Thyroid gland (tissue), 4 donors: ENCODE measurements at regions not wholly inside any gene's neighbourhood (a gene's known extent, or its start where the extent isn't known, plus 50 kb on each side); places are given as distances from the start of the nearest gene placed in this dataset.

Source experiments
- DNase-seq, 2 donors: peaks; one replicate each; pipeline ENCODE4 v3.0.0-alpha.2; 2019
- H3K27ac ChIP-seq, 3 donors: fragments of 200-600 bp; sonication (generic); 1 replicate in 2 of 3; 2 replicates in 1 of 3; pipeline ENCODE4 v1.5.1; 2016 to 2019; ENCODE audit warnings: mild to moderate bottlenecking in 1 of 3, moderate library complexity in 1 of 3
- H3K27me3 ChIP-seq: fragments of 200-600 bp; sonication (generic); one replicate; pipeline ENCODE4 v1.5.1; 2019
- H3K36me3 ChIP-seq, 2 donors: fragments of 200-600 bp; sonication (generic); one replicate each; pipeline ENCODE4 v1.5.1; 2016 to 2019
- H3K4me1 ChIP-seq, 2 donors: fragments of 200-600 bp; sonication (generic); one replicate each; pipeline ENCODE4 v1.5.1; 2017 to 2019
- H3K4me3 ChIP-seq, 3 donors: fragments of 200-600 bp; sonication (generic); replicated peaks in 1 of 3; 1 replicate in 2 of 3; 2 replicates in 1 of 3; pipeline ENCODE4 v1.5.1; 2016; ENCODE audit warnings: mild to moderate bottlenecking in 1 of 3
- H3K9me3 ChIP-seq: fragments of 200-600 bp; sonication (generic); one replicate; pipeline ENCODE4 v1.5.1; 2017
- POLR2A ChIP-seq, 2 donors: fragments of 450-650 bp; IDR thresholded peaks; one replicate each; pipeline ENCODE4 v1.6.1; 2017; ENCODE audit warnings: antibody characterized with exemption in 2 of 2, mild to moderate bottlenecking in 2 of 2, moderate library complexity in 1 of 2
- WGBS, 2 donors: methylation state at CpG; one replicate each; pipeline ENCODE4 v1.1.5; 2017; 5-methylcytosine and 5-hydroxymethylcytosine counted together
- intact Hi-C: fragments of 100-400 bp; cut with DNase I; formaldehyde crosslinking; loops from one replicate; pipeline ENCODE4 v1.15.1; 2023
- TF ChIP-seq, protein P1 (sequence below), 6 experiments: fragments of 200-600 bp in 3 of 6; fragments of 450-650 bp in 3 of 6; sonication (generic) in 3 of 6; IDR thresholded peaks; one replicate each; pipeline ENCODE4 v1.5.1; 2016 to 2019; ENCODE audit warnings: antibody characterized with exemption in 6 of 6, mild to moderate bottlenecking in 2 of 6, inconsistent platforms in 1 of 6, moderate library complexity in 1 of 6

GRCh38 chr5:173826428-173827350 is 61.5 kb upstream of the CPEB4 start:
- WGBS, 2 donors, result 89 to 100% methylated on average over 5 of the region's 5 CpGs
- H3K27ac ChIP-seq, result peak overlapping the region; percentile 93 to 99 (median 94)

DNA sequence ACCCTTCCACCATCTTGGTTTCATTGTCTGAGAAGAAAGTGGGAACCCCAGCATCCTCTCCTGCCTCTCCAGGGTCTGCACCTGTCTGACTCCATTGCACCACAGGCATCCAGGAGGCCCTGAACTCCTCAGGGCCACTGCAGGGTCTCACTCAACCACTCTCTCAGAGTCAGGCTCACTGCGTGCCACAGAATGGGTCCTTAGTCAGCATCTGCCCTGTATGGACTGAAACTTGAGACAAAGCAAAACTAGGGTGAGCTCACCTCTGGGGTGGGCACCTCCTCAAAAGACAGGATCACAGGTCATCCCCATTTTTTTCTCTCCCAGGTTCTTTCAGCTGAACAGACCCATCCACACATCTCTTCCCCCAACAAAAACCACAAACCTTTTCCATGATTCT is 59.2 kb upstream of the CPEB4 start:
- intact Hi-C loops, result no loop called here
- Histone ChIP-seq H3K36me3 (no peaks in the 10 kb centered on the region), H3K27ac (peak overlapping the region in 2 of 3 donors; percentile 81 to 99), H3K4me1 (peaks cover 48 to 73% of the 10 kb centered on the region in 2 donors), H3K27me3 (no peaks in the 10 kb centered on the region), H3K9me3 (no peaks in the 10 kb centered on the region), H3K4me3 (no peak overlapping the region)
- DNase-seq, result no peak
- WGBS, 2 donors, result 93 to 100% methylated on average over 1 of the region's 1 CpG
- TF ChIP-seq POLR2A (IDR thresholded peaks at IDR 0.05), result no peak
- TF ChIP-seq, protein P1, sequence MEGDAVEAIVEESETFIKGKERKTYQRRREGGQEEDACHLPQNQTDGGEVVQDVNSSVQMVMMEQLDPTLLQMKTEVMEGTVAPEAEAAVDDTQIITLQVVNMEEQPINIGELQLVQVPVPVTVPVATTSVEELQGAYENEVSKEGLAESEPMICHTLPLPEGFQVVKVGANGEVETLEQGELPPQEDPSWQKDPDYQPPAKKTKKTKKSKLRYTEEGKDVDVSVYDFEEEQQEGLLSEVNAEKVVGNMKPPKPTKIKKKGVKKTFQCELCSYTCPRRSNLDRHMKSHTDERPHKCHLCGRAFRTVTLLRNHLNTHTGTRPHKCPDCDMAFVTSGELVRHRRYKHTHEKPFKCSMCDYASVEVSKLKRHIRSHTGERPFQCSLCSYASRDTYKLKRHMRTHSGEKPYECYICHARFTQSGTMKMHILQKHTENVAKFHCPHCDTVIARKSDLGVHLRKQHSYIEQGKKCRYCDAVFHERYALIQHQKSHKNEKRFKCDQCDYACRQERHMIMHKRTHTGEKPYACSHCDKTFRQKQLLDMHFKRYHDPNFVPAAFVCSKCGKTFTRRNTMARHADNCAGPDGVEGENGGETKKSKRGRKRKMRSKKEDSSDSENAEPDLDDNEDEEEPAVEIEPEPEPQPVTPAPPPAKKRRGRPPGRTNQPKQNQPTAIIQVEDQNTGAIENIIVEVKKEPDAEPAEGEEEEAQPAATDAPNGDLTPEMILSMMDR (IDR thresholded peaks at IDR 0.05), result no peak

More at GRCh38 chr5:173826428-173827350, 61.5 kb upstream of the CPEB4 start:
- peaks cover 41 to 60% of the 10 kb centered on the region in 2 donors for H3K4me1 ChIP-seq
- no peak overlapping the region for H3K4me3 ChIP-seq
- H3K9me3 ChIP-seq, result no peaks in the 10 kb centered on the region
- H3K27me3 ChIP-seq, result no peaks in the 10 kb centered on the region
- H3K36me3 ChIP-seq, result no peaks in the 10 kb centered on the region
- intact Hi-C loops, result no loop called here
- DNase-seq, result no peak
- TF ChIP-seq POLR2A (IDR thresholded peaks at IDR 0.05), result no peak
- TF ChIP-seq, protein P1 (IDR thresholded peaks at IDR 0.05), result no peak

DNA sequence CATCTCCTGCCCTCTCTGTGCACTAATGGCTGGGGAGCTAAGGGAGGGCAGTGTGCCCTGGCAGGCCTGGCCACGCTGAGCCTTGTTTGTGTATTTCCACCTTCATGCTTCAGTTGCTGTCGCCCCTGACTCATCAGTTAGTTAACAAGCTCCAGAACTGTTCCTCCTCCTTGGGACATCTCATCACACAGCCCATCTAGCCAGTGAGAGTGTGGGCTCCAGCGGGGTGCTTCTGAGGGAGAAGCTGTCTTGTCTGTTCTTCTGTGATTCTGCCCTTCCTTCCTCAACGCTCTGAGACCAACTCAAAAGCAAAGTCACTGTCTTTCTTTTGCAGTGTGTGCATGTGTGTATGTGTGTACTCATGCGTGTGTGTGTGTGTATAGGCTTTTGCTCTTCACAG is 58.3 kb upstream of the CPEB4 start:
- no peaks in the 10 kb centered on the region for H3K36me3 ChIP-seq
- H3K4me3 ChIP-seq, result no peak overlapping the region
- TF ChIP-seq, protein P1 (IDR thresholded peaks at IDR 0.05), result no peak
- peak in 1 of 2 donors; percentile 61 for TF ChIP-seq POLR2A (IDR thresholded peaks at IDR 0.05)
- peak; percentile 76 to 85 for DNase-seq
- no peaks in the 10 kb centered on the region for H3K9me3 ChIP-seq
- peak overlapping the region; percentile 42 to 99 (median 81) for H3K27ac ChIP-seq
- peaks cover 40 to 64% of the 10 kb centered on the region in 2 donors for H3K4me1 ChIP-seq
- WGBS, 2 donors, result 42% methylated on average over 5 of the region's 5 CpGs
- no peaks in the 10 kb centered on the region for H3K27me3 ChIP-seq
- intact Hi-C loops, result no loop called here

DNA sequence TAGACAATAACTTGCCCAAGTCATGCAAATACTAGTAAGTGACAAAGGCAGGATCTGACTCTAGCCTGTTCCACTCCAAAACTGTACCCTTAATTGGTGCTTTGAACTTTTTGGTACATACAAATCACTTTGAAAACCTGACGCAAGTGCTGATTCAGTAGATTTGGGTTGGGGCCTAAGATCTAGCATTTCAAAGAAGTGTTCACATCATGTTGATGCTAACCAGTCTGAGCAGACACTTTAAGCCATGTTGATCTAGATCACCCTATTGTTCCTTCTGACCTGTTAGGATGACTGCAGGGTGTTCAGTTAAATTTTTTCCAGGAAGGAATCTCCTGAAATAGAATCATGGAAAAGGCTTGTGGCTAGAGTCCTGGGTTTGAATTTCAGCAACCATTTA is 57.7 kb upstream of the CPEB4 start:
- Histone ChIP-seq H3K4me3 (no peak overlapping the region), H3K27me3 (no peaks in the 10 kb centered on the region), H3K36me3 (no peaks in the 10 kb centered on the region), H3K9me3 (no peaks in the 10 kb centered on the region), H3K4me1 (peaks cover 34 to 58% of the 10 kb centered on the region in 2 donors), H3K27ac (peak overlapping the region; percentile 42 to 99 (median 81))
- intact Hi-C loops, result no loop called here
- TF ChIP-seq, protein P1 (IDR thresholded peaks at IDR 0.05), result no peak
- TF ChIP-seq POLR2A (IDR thresholded peaks at IDR 0.05), result no peak
- 90 to 100% methylated on average over 1 of the region's 1 CpG for WGBS, 2 donors
- no peak for DNase-seq
